ENCODE measurements at regions not wholly inside any gene's neighbourhood (a gene's known extent, or its start where the extent isn't known, plus 50 kb on each side); places are given as distances from the start of the nearest gene placed in this dataset.

DNA sequence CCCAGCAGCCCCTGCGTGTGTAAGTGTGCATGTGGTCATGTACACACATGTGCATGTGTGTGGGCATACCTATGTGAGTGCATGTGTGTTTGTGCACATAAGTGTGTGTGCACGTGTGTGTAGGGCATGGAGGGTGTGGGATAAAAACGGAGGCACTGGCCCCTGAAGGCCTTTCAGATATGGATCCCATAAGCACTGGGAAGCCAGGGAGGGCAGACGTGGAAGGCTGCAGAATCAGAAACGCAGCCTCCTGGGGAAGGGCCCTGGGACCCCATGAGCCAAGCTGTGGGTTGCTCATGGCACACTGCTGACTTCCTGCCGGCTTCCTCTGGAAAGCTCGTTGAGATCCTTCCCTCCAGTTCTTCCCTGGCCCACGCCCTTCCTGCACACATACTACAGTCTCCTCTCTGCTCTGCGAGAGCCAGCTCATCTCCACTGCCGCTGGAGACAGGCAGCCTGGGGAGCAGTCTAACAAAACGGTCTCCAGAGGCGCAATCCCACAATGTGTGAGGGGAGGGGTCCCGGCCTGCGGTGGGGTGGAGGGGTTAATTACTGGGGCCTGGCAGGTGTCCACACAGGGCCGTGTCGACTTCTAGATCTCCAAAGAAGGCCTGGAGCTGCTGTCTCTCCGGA lies 435.2 kb upstream of the B3GAT1 start:
- Histone ChIP-seq H3K36me3 (no peaks in the 10 kb centered on the region), H3K27me3 (peaks cover 7% of the 10 kb centered on the region), H3K27ac (no peak overlapping the region), H3K4me1 (peaks cover 0 to 4% (median 0%) of the 10 kb centered on the region in 4 donors), H3K9me3 (no peaks in the 10 kb centered on the region), H3K4me3 (no peak overlapping the region)
- in situ Hi-C loops (cut with MboI; ENCODE audit: low pct_ligation_motif_present in 1 of 4, low pct_unique_long_range_greater_than_20kb in 1 of 4, low sequenced_read_pairs in 3 of 4) (no loop called here), intact Hi-C loops (cut with DNase I; ENCODE audit: low total_unique reads) (no loop called here)
- TF ChIP-seq, protein P1, sequence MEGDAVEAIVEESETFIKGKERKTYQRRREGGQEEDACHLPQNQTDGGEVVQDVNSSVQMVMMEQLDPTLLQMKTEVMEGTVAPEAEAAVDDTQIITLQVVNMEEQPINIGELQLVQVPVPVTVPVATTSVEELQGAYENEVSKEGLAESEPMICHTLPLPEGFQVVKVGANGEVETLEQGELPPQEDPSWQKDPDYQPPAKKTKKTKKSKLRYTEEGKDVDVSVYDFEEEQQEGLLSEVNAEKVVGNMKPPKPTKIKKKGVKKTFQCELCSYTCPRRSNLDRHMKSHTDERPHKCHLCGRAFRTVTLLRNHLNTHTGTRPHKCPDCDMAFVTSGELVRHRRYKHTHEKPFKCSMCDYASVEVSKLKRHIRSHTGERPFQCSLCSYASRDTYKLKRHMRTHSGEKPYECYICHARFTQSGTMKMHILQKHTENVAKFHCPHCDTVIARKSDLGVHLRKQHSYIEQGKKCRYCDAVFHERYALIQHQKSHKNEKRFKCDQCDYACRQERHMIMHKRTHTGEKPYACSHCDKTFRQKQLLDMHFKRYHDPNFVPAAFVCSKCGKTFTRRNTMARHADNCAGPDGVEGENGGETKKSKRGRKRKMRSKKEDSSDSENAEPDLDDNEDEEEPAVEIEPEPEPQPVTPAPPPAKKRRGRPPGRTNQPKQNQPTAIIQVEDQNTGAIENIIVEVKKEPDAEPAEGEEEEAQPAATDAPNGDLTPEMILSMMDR (IDR thresholded peaks at IDR 0.05): no peak
- no peak for TF ChIP-seq POLR2AphosphoS5 (IDR thresholded peaks at IDR 0.05)
- TF ChIP-seq EP300 (IDR thresholded peaks at IDR 0.05; ENCODE audit: low read depth): no peak
- TF ChIP-seq POLR2A (IDR thresholded peaks at IDR 0.05): no peak
- 67 to 73% methylated on average over 4 to 17 of the region's 17 CpGs for WGBS, 2 donors (ENCODE audit: low coverage in 1 of 2)
- no peak for DNase-seq

DNA sequence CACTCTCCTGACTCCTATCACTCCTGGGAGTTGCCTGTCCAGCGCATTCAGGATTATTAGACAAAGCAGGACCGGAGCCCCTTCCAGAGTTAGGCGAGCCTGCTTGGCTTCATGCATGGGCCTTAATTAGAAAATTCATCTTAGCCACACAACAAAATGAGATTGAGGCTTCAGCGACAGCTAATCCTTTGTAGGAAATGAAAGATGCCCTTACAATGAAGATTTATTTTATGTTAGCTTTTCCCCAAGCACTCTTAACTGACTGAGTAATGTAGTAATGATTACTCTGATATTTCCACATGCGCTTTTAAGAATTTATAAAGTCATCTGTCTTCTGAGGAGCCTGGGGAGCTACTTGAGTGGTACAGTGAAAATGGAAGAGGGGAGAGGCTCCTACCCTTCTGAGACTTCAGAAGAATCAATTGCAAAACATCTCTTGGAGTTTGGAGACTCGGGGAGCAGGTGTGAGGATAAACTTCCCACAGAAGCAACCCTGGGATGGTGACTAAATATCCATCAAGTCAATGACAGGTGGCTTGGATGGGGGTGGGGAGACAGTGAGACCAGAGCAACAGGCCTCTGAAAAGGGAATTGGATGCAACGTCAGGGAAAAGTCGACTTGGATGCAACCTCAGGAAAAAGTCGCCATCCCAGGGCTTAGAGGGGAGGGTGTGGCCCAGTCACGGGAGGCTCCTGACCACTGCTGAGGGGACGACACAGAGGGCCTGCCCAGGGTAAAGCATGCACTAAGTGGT lies 434.5 kb upstream of the B3GAT1 start:
- H3K4me3 ChIP-seq: no peak overlapping the region
- peaks cover under 1% of the 10 kb centered on the region for H3K27me3 ChIP-seq
- H3K4me1 ChIP-seq: no peaks in the 10 kb centered on the region
- H3K9me3 ChIP-seq: no peaks in the 10 kb centered on the region
- WGBS, 2 donors (ENCODE audit: low coverage in 1 of 2): 67 to 77% methylated on average over 3 to 11 of the region's 11 CpGs
- no peak for DNase-seq
- no peak overlapping the region for H3K27ac ChIP-seq
- no peaks in the 10 kb centered on the region for H3K36me3 ChIP-seq
- intact Hi-C loops (cut with DNase I; ENCODE audit: low total_unique reads): no loop called here
- TF ChIP-seq EP300 (IDR thresholded peaks at IDR 0.05; ENCODE audit: low read depth): no peak
- in situ Hi-C loops (cut with MboI; ENCODE audit: low pct_ligation_motif_present in 1 of 4, low pct_unique_long_range_greater_than_20kb in 1 of 4, low sequenced_read_pairs in 3 of 4): no loop called here

DNA sequence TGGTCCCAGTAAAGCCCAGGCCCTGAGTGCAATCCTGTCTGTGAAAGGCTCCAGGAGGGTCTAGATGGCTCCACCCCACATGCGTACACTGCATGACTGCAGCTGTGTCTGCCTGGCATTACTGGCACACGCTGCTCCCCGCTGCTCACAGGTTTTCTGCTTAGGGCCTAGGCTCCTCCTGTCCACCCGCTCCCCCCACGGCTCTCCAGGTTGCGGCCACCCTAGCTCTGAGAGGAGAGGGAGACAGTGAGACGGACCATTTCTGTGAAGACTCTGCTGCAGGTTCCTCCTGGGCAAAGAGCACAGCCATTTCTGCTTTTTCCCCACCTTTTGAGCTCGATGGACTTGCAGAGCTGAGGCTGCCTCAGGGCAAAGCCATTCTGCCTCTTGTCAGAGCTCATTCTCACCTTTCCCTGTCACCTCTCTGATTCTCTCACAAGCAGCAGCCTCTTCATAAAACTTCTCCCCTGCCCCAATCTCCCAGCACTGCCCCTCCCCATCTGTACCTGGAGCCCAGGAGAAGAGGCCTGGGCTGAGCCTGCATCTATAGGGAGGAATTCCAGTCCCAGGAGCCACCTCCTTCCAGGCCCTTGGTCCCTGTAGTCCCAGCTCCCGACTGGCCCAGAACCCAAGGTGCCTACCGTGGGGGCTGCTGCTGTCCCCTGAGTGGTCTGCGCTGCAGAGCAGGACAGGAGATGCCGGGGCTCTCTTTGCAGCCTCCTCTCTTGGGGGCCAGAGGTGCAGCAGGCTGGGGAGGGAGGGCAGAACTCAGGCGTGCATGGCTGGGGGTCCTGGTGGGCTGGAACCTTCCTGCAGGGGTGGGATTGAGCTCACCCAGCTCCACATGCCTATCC lies 433.7 kb upstream of the B3GAT1 start:
- TF ChIP-seq POLR2AphosphoS5 (IDR thresholded peaks at IDR 0.05): no peak
- TF ChIP-seq, protein P1 (IDR thresholded peaks at IDR 0.05): no peak
- TF ChIP-seq EP300 (IDR thresholded peaks at IDR 0.05; ENCODE audit: low read depth): no peak
- no peak for TF ChIP-seq POLR2A (IDR thresholded peaks at IDR 0.05)
- H3K27ac ChIP-seq: no peak overlapping the region
- in situ Hi-C loops (cut with MboI; ENCODE audit: low pct_ligation_motif_present in 1 of 4, low pct_unique_long_range_greater_than_20kb in 1 of 4, low sequenced_read_pairs in 3 of 4): no loop called here
- no peaks in the 10 kb centered on the region for H3K36me3 ChIP-seq
- H3K9me3 ChIP-seq: no peaks in the 10 kb centered on the region
- H3K4me1 ChIP-seq: no peaks in the 10 kb centered on the region
- no peak for DNase-seq
- no peak overlapping the region for H3K4me3 ChIP-seq
- H3K27me3 ChIP-seq: no peaks in the 10 kb centered on the region
- WGBS, 2 donors (ENCODE audit: low coverage in 1 of 2): 57 to 78% methylated on average over 1 to 12 of the region's 13 CpGs
- intact Hi-C loops (cut with DNase I; ENCODE audit: low total_unique reads): no loop called here

DNA sequence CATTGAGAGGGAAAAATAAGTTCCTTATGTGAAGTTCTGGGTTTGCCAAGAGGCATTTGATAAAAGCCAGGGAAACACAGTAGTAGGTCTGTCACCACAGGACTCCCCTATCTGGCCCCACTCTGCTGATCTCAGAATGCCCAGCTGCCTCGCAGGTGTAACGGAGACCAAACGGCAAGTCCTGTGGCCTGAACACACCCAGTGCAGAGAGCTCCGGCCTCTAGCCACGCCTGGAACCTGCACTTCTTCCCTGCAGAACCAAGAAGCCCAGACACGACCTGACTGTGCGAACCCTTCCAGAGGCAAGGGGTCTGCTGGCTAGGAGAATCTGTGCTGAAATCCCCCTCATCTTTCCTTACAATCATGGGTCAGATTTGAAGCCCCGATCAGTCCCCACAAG lies 432.8 kb upstream of the B3GAT1 start:
- 55% methylated on average over 8 of the region's 8 CpGs; no CpG with 5 or more reads in 1 of the 2 donors for WGBS, 2 donors (ENCODE audit: low coverage in 1 of 2)
- H3K4me1 ChIP-seq: no peaks in the 10 kb centered on the region

More for the DNA sequence above, 432.8 kb upstream of the B3GAT1 start:
- TF ChIP-seq POLR2AphosphoS5 (IDR thresholded peaks at IDR 0.05) (no peak), POLR2A (IDR thresholded peaks at IDR 0.05) (no peak), EP300 (IDR thresholded peaks at IDR 0.05; ENCODE audit: low read depth) (no peak)
- TF ChIP-seq, protein P1 (IDR thresholded peaks at IDR 0.05): no peak
- Histone ChIP-seq H3K4me3 (no peak overlapping the region), H3K36me3 (no peaks in the 10 kb centered on the region), H3K27ac (no peak overlapping the region), H3K27me3 (no peaks in the 10 kb centered on the region), H3K9me3 (no peaks in the 10 kb centered on the region)
- no peak for DNase-seq
- in situ Hi-C loops (cut with MboI; ENCODE audit: low pct_ligation_motif_present in 1 of 4, low pct_unique_long_range_greater_than_20kb in 1 of 4, low sequenced_read_pairs in 3 of 4): no loop called here
- intact Hi-C loops (cut with DNase I; ENCODE audit: low total_unique reads): no loop called here
